ENCODE measurements at regions not wholly inside any gene's neighbourhood (a gene's known extent, or its start where the extent isn't known, plus 50 kb on each side); places are given as distances from the start of the nearest gene placed in this dataset.

GRCh38 chr2:59899692-59900091, 653.8 kb downstream of the BCL11A start:
- no peak for DNase-seq

- DNase-seq, result no peak
These were observed 656.8 kb downstream of the BCL11A start for GRCh38 chr2:59896499-59897245.

- DNase-seq, result no peak
These were observed 659.8 kb downstream of the BCL11A start for GRCh38 chr2:59893612-59894011.

GRCh38 chr2:59892398-59892797, 661.1 kb downstream of the BCL11A start:
- no peak for DNase-seq

- DNase-seq, result no peak
These were observed 664.1 kb downstream of the BCL11A start for GRCh38 chr2:59889305-59889704.

GRCh38 chr2:59888706-59889105, 664.7 kb downstream of the BCL11A start:
- no peak for DNase-seq

- DNase-seq, result peak; percentile 67
These were observed 665.4 kb downstream of the BCL11A start for GRCh38 chr2:59888015-59888414.

GRCh38 chr2:59887366-59887765, 666.1 kb downstream of the BCL11A start:
- DNase-seq, result no peak

GRCh38 chr2:59886759-59887158, 666.7 kb downstream of the BCL11A start:
- no peak for DNase-seq

GRCh38 chr2:59885541-59885940, 667.9 kb downstream of the BCL11A start:
- no peak for DNase-seq

GRCh38 chr2:59884166-59884565, 669.3 kb downstream of the BCL11A start:
- no peak for DNase-seq

GRCh38 chr2:59882822-59883221, 670.6 kb downstream of the BCL11A start:
- no peak for DNase-seq

- DNase-seq, result no peak
These were observed 671.2 kb downstream of the BCL11A start for GRCh38 chr2:59882279-59882678.

GRCh38 chr2:59881218-59881617, 672.2 kb downstream of the BCL11A start:
- DNase-seq, result no peak

GRCh38 chr2:59879700-59880131, 673.7 kb downstream of the BCL11A start:
- DNase-seq, result no peak

- DNase-seq, result no peak
These were observed 677.6 kb downstream of the BCL11A start for GRCh38 chr2:59875836-59876235.

GRCh38 chr2:59874971-59875755, 678.3 kb downstream of the BCL11A start:
- no peak for DNase-seq

GRCh38 chr2:59874361-59874760, 679.1 kb downstream of the BCL11A start:
- no peak for DNase-seq

- DNase-seq, result no peak
These were observed 681.6 kb downstream of the BCL11A start for GRCh38 chr2:59871830-59872229.

- no peak for DNase-seq
These were observed 684.5 kb downstream of the BCL11A start for GRCh38 chr2:59868981-59869380.

GRCh38 chr2:59866436-59866835, 687.0 kb downstream of the BCL11A start:
- DNase-seq, result no peak

GRCh38 chr2:59858540-59858939, 694.9 kb downstream of the BCL11A start:
- no peak for DNase-seq

- no peak for DNase-seq
These were observed 696.3 kb downstream of the BCL11A start for GRCh38 chr2:59857109-59857508.

- DNase-seq, result no peak
These were observed 697.1 kb downstream of the BCL11A start for GRCh38 chr2:59856391-59856790.

Measured in islet precursor cell (in vitro differentiated cells).